ENCODE measurements at regions not wholly inside any gene's neighbourhood (a gene's known extent, or its start where the extent isn't known, plus 50 kb on each side); places are given as distances from the start of the nearest gene placed in this dataset.
A peak's percentile ranks its signal among the peaks of the same experiment; 100 is the strongest.
"Not testable (repeated sequence)": the region's sequence is repeated elsewhere in the genome, so short reads cannot be mapped to it uniquely, and the experiment has no call there.

DNA sequence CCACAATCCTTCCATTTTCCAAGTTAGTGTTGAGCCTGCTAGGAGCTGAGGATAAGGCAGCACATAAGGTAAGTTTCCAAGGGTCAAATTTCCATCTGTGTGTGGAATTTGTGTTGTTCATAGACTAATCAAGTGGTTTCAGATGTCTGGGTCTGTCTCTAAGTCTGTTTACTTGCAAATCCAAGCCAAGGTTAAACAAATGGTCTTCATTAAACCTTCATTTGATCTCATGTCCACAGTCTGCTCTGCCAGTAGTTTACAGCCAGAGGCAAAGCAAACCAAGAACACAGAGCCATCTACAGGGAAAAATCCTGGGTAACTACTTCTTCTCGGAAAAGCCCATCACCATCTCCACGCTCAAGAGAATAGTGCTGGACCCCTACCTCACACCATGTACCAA lies 5450.2 kb upstream of the TPTE start:
- in situ Hi-C loops (cut with MboI; ENCODE audit: low sequenced_read_pairs); H3K27me3 ChIP-seq (ENCODE audit: control insufficient read depth, insufficient read depth, low read length); H3K4me3 ChIP-seq (ENCODE audit: insufficient read depth, low read depth, low read length); H2BK15ac ChIP-seq (ENCODE audit: low read depth, low read length); H3K18ac ChIP-seq (ENCODE audit: low read depth, low read length); H2AFZ ChIP-seq (replicated peaks; ENCODE audit: low read length, poor library complexity); intact Hi-C loops (cut with micrococcal nuclease); H3K36me3 ChIP-seq (ENCODE audit: control insufficient read depth, insufficient read depth, low read length); dilution Hi-C loops (cut with HindIII; ENCODE audit: low sequenced_read_pairs, unreplicated experiment); H3K56ac ChIP-seq (ENCODE audit: extremely low read depth, insufficient read depth, low read length); CTCF ChIA-PET; H3K23ac ChIP-seq (ENCODE audit: low read depth, low read length); H3K9me1 ChIP-seq (ENCODE audit: insufficient read depth, low read length); H3K9me3 ChIP-seq (ENCODE audit: control insufficient read depth, insufficient read depth, low read length); H3K79me1 ChIP-seq (ENCODE audit: low read depth in 1 of 2, low read length in 2 of 2); H2BK120ac ChIP-seq (ENCODE audit: low read depth, low read length); H3K4me2 ChIP-seq (ENCODE audit: low read depth, low read length); H3K27ac ChIP-seq (ENCODE audit: insufficient read depth, low read length); BruUV-seq (replicated peaks); H2AK5ac ChIP-seq (ENCODE audit: low read depth, low read length); POLR2A ChIA-PET (ENCODE audit: unreplicated experiment); H3K4ac ChIP-seq (ENCODE audit: low read depth, low read length); H4K8ac ChIP-seq (ENCODE audit: low read depth in 2 of 2, low read length in 2 of 2); H3K4me1 ChIP-seq (ENCODE audit: control insufficient read depth, insufficient read depth, low read length); H4K20me1 ChIP-seq (ENCODE audit: insufficient read depth, low read length); DNase-seq; H2AK9ac ChIP-seq (replicated peaks; ENCODE audit: low read depth, low read length, poor library complexity); H2BK20ac ChIP-seq (ENCODE audit: low read depth, low read length); H3K9ac ChIP-seq (ENCODE audit: low read depth, low read length); H4K91ac ChIP-seq (ENCODE audit: insufficient read depth, low read depth, low read length); H4K5ac ChIP-seq (ENCODE audit: low read depth, low read length); H2BK5ac ChIP-seq (ENCODE audit: low read depth, low read length, poor library complexity, severe bottlenecking); H3K14ac ChIP-seq (replicated peaks; ENCODE audit: low read depth, low read length): not testable (repeated sequence)
- ATAC-seq (ENCODE audit: low read depth): peak; percentile 65
- no CpG with 5 or more reads among the region's 2 CpGs for WGBS, 2 experiments (ENCODE audit: extremely low coverage in 2 of 2, insufficient read length in 1 of 2)

DNA sequence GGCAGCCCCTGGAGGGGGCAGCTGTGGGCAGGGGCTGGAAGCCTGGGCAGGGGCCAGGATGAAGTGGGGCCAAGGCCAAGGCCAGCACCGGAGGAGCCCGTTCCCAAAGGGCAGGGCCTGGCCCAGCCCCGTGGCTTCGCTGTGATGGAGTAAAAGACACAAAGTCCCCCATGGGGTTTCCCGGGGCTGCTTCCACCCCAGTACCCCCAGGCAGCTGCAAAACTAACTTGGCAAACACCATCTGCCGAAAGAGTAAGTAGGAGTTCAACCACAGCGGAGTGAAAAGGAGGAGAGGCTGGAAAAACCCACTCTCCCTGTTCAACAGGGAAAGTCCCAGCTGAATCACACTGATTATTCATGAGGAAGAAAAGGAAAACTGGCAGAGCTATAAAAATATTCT lies 5444.5 kb upstream of the TPTE start:
- ATAC-seq (ENCODE audit: low read depth): peak; percentile 44; the same call in 1 of the 2 replicates
- in situ Hi-C loops (cut with MboI; ENCODE audit: low sequenced_read_pairs); H2AFZ ChIP-seq (replicated peaks; ENCODE audit: low read length, poor library complexity); H3K56ac ChIP-seq (ENCODE audit: extremely low read depth, insufficient read depth, low read length); H3K9me3 ChIP-seq (ENCODE audit: control insufficient read depth, insufficient read depth, low read length); H3K14ac ChIP-seq (replicated peaks; ENCODE audit: low read depth, low read length); H3K23ac ChIP-seq (ENCODE audit: low read depth, low read length); BruUV-seq (replicated peaks); H4K91ac ChIP-seq (ENCODE audit: insufficient read depth, low read depth, low read length); H2AK5ac ChIP-seq (ENCODE audit: low read depth, low read length); H3K9ac ChIP-seq (ENCODE audit: low read depth, low read length); POLR2A ChIA-PET (ENCODE audit: unreplicated experiment); H3K18ac ChIP-seq (ENCODE audit: low read depth, low read length); H3K36me3 ChIP-seq (ENCODE audit: control insufficient read depth, insufficient read depth, low read length); H3K27ac ChIP-seq (ENCODE audit: insufficient read depth, low read length); intact Hi-C loops (cut with micrococcal nuclease); H2BK120ac ChIP-seq (ENCODE audit: low read depth, low read length); H2BK20ac ChIP-seq (ENCODE audit: low read depth, low read length); CTCF ChIA-PET; H3K4me1 ChIP-seq (ENCODE audit: control insufficient read depth, insufficient read depth, low read length); H2BK15ac ChIP-seq (ENCODE audit: low read depth, low read length); H3K4me2 ChIP-seq (ENCODE audit: low read depth, low read length); H3K27me3 ChIP-seq (ENCODE audit: control insufficient read depth, insufficient read depth, low read length); H3K4ac ChIP-seq (ENCODE audit: low read depth, low read length); H3K4me3 ChIP-seq (ENCODE audit: insufficient read depth, low read depth, low read length); H4K5ac ChIP-seq (ENCODE audit: low read depth, low read length); H2AK9ac ChIP-seq (replicated peaks; ENCODE audit: low read depth, low read length, poor library complexity); H4K8ac ChIP-seq (ENCODE audit: low read depth in 2 of 2, low read length in 2 of 2); H4K20me1 ChIP-seq (ENCODE audit: insufficient read depth, low read length); H3K9me1 ChIP-seq (ENCODE audit: insufficient read depth, low read length); DNase-seq; dilution Hi-C loops (cut with HindIII; ENCODE audit: low sequenced_read_pairs, unreplicated experiment); H3K79me1 ChIP-seq (ENCODE audit: low read depth in 1 of 2, low read length in 2 of 2); H2BK5ac ChIP-seq (ENCODE audit: low read depth, low read length, poor library complexity, severe bottlenecking): not testable (repeated sequence)
- WGBS, 2 experiments (ENCODE audit: extremely low coverage in 2 of 2, insufficient read length in 1 of 2): no CpG with 5 or more reads among the region's 7 CpGs

Data from IMR-90 (cell line).